ENCODE measurements at regions not wholly inside any gene's neighbourhood (a gene's known extent, or its start where the extent isn't known, plus 50 kb on each side); places are given as distances from the start of the nearest gene placed in this dataset.

DNA sequence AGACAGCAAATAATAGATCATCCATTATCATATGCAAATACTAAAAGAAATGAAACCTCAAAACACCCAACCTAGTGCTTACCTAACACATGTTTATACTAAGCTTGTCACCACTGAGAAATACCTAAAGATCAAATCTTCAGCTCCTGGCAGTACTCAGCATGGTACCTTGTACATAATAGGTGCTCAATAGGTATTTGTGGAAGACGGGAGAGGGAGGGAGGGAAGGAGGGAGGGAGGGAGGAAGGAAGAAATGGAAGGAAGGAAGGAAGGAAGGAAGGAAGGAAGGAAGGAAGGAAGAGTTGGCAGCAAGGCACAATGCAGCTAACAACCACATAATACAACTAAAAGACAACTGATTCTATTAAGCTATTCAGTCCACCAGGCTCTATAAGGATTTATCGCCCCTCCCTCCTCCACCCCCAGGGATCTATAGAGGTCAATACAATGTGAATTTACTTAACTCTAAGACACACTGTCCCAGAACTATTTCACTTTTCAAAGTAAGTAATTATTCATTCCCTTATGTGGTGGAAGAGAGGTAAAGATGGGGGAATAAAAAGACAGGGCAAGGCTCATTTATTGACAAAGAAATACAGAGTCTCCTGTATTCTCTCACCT, 328.9 kb downstream of the PAPSS1 start:
- Histone ChIP-seq H3K4me3 (ENCODE audit: severe bottlenecking) (no peak overlapping the region), H3K36me3 (ENCODE audit: low read depth) (no peaks in the 10 kb centered on the region), H3K27ac (ENCODE audit: poor library complexity, severe bottlenecking) (no peak overlapping the region), H3K27me3 (ENCODE audit: insufficient read depth, poor library complexity, severe bottlenecking) (no peaks in the 10 kb centered on the region), H3K9me3 (ENCODE audit: severe bottlenecking) (no peaks in the 10 kb centered on the region), H3K4me1 (ENCODE audit: insufficient read depth, poor library complexity, severe bottlenecking) (no peaks in the 10 kb centered on the region)
- TF ChIP-seq, protein P1, sequence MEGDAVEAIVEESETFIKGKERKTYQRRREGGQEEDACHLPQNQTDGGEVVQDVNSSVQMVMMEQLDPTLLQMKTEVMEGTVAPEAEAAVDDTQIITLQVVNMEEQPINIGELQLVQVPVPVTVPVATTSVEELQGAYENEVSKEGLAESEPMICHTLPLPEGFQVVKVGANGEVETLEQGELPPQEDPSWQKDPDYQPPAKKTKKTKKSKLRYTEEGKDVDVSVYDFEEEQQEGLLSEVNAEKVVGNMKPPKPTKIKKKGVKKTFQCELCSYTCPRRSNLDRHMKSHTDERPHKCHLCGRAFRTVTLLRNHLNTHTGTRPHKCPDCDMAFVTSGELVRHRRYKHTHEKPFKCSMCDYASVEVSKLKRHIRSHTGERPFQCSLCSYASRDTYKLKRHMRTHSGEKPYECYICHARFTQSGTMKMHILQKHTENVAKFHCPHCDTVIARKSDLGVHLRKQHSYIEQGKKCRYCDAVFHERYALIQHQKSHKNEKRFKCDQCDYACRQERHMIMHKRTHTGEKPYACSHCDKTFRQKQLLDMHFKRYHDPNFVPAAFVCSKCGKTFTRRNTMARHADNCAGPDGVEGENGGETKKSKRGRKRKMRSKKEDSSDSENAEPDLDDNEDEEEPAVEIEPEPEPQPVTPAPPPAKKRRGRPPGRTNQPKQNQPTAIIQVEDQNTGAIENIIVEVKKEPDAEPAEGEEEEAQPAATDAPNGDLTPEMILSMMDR (IDR thresholded peaks at IDR 0.05; ENCODE audit: poor library complexity, severe bottlenecking) = no peak
- DNase-seq (ENCODE audit: low spot score) (no peak), ATAC-seq (ENCODE audit: low read depth) (no peak)

DNA sequence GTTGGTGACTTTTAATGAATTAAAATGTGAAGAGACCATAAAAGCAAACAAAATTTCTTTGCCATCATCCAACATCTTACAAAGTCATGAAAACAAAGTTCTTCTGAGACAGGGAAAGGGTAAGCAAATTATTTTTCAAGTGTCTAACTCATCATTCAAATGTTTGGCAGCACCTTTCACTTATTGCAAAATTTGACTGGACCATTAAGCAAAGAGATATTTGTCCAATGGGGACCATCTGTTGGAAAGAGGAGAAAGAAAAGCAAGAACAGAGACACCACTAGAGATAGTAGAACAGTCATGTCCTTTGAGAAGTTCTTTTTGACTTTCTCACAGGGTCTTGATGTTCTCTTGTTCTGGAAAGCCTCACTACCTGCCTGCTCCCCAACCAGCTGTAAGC, 330.1 kb downstream of the PAPSS1 start:
- no peaks in the 10 kb centered on the region for H3K27me3 ChIP-seq (ENCODE audit: insufficient read depth, poor library complexity, severe bottlenecking)
- no peaks in the 10 kb centered on the region for H3K36me3 ChIP-seq (ENCODE audit: low read depth)
- H3K4me3 ChIP-seq (ENCODE audit: severe bottlenecking) = no peak overlapping the region
- H3K27ac ChIP-seq (ENCODE audit: poor library complexity, severe bottlenecking) = no peak overlapping the region
- no peaks in the 10 kb centered on the region for H3K4me1 ChIP-seq (ENCODE audit: insufficient read depth, poor library complexity, severe bottlenecking)
- no peaks in the 10 kb centered on the region for H3K9me3 ChIP-seq (ENCODE audit: severe bottlenecking)
- DNase-seq (ENCODE audit: low spot score) = no peak
- ATAC-seq (ENCODE audit: low read depth) = no peak
- TF ChIP-seq, protein P1 (IDR thresholded peaks at IDR 0.05; ENCODE audit: poor library complexity, severe bottlenecking) = no peak

DNA sequence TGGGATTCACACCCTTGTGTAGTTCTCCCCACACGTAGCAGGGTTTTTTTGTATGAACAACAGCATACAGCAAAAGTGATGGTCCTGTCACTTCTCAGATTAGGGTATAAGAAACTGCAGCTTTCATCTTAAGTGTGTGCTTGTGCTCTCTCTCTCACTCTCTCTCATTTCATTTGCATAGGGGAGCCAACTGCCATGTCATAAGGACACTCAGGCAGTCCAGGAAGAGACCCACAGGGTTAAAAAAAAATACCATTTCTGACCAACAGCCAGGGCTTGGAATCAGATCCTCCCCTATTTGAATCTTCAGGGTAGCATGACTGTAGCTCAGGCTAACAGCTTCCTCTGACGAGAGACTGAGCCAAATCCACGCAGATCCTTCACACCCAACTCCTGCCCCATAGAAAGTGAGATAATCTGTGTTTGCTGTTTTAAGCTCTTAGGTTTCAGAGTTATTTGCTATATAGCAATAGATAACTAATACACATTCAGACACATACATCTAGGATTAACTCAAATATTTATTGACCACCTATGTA, 331.2 kb downstream of the PAPSS1 start:
- TF ChIP-seq, protein P1 (IDR thresholded peaks at IDR 0.05; ENCODE audit: poor library complexity, severe bottlenecking) = no peak
- H3K9me3 ChIP-seq (ENCODE audit: severe bottlenecking) = no peaks in the 10 kb centered on the region

DNA sequence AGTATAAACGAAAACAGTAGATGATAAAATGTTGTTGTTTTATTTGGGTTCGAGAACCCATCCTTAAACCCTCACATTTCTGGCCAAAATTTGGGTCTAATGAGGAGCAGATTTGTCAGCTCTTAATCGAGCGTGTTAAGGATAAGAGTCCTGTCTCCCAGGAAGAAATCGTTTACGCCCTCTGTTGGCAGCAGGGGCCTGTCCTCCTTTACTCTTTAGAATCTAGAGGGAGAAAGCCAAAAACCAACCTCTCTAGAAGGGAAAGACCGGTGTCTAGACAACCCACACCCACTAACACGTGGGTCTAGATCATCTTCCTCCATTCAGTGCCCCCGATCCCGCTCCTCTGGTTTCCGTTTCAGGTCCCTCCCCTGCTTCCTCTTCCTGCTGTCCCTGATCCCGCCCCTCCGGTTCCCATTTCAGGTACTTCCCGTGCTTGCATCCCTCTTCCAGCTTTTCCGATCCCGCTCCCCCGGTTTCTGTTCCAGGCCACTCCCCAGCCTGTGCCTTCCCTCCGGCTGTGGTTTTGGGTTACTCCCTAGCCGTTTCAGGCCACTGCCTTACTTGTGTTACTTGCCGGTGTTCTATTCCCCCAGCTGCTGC, 339.1 kb downstream of the PAPSS1 start:
- DNase-seq (ENCODE audit: low spot score) (no peak), ATAC-seq (ENCODE audit: low read depth) (no peak)
- Histone ChIP-seq H3K36me3 (ENCODE audit: low read depth) (no peaks in the 10 kb centered on the region), H3K9me3 (ENCODE audit: severe bottlenecking) (no peaks in the 10 kb centered on the region), H3K27ac (ENCODE audit: poor library complexity, severe bottlenecking) (no peak overlapping the region), H3K4me1 (ENCODE audit: insufficient read depth, poor library complexity, severe bottlenecking) (no peaks in the 10 kb centered on the region), H3K4me3 (ENCODE audit: severe bottlenecking) (no peak overlapping the region), H3K27me3 (ENCODE audit: insufficient read depth, poor library complexity, severe bottlenecking) (no peaks in the 10 kb centered on the region)
- TF ChIP-seq, protein P1 (IDR thresholded peaks at IDR 0.05; ENCODE audit: poor library complexity, severe bottlenecking) = no peak

More for the DNA sequence above, 331.2 kb downstream of the PAPSS1 start:
- Histone ChIP-seq H3K4me3 (ENCODE audit: severe bottlenecking) (no peak overlapping the region), H3K27me3 (ENCODE audit: insufficient read depth, poor library complexity, severe bottlenecking) (no peaks in the 10 kb centered on the region), H3K27ac (ENCODE audit: poor library complexity, severe bottlenecking) (no peak overlapping the region), H3K4me1 (ENCODE audit: insufficient read depth, poor library complexity, severe bottlenecking) (no peaks in the 10 kb centered on the region), H3K36me3 (ENCODE audit: low read depth) (no peaks in the 10 kb centered on the region)
- ATAC-seq (ENCODE audit: low read depth) (no peak), DNase-seq (ENCODE audit: low spot score) (no peak)

DNA sequence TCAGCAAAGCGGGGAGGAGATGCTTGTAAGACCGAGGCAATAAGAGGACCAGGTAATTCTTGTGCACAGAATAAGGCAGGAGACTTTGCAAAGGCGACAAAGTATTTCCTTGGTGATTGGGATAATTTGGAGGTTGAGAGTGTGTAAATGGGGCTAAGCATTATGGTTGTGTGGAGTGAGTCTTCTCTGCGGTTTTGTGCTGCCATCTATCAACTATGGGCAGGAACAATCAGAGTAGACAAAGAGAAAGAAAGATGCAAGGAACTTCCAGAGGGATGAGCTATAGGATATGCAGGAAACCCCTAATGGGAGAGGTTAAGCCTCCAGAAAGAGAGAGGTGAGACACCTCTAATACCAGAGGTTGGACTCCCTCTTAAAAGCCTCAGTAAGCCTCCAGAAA, 339.8 kb downstream of the PAPSS1 start:
- no peak for ATAC-seq (ENCODE audit: low read depth)
- TF ChIP-seq, protein P1 (IDR thresholded peaks at IDR 0.05; ENCODE audit: poor library complexity, severe bottlenecking) = no peak
- DNase-seq (ENCODE audit: low spot score) = no peak

More for the DNA sequence above, 339.8 kb downstream of the PAPSS1 start:
- H3K4me1 ChIP-seq (ENCODE audit: insufficient read depth, poor library complexity, severe bottlenecking) = no peaks in the 10 kb centered on the region
- no peaks in the 10 kb centered on the region for H3K36me3 ChIP-seq (ENCODE audit: low read depth)
- no peaks in the 10 kb centered on the region for H3K27me3 ChIP-seq (ENCODE audit: insufficient read depth, poor library complexity, severe bottlenecking)
- no peaks in the 10 kb centered on the region for H3K9me3 ChIP-seq (ENCODE audit: severe bottlenecking)
- H3K4me3 ChIP-seq (ENCODE audit: severe bottlenecking) = no peak overlapping the region
- H3K27ac ChIP-seq (ENCODE audit: poor library complexity, severe bottlenecking) = no peak overlapping the region

All from RWPE2 (cell line).